CD4-positive, alpha-beta T cell (primary cell): ENCODE measurements at regions not wholly inside any gene's neighbourhood (a gene's known extent, or its start where the extent isn't known, plus 50 kb on each side); places are given as distances from the start of the nearest gene placed in this dataset.

Source experiments
- ATAC-seq: fragments of 200-7000 bp; cut with Tn5 transposase; one replicate; pipeline ENCODE4 v1.10.0; 2022; ENCODE audit warnings: mild to moderate bottlenecking; ENCODE audit not compliant: poor library complexity
- CTCF ChIA-PET: fragments of 350-600 bp; sonication (Branson Sonifier 250); formaldehyde crosslinking; loops from one replicate; lab custom pipeline; 2021; ENCODE audit warnings: antibody characterized with exemption, inconsistent platforms; lab: Charles Lee
- POLR2A ChIA-PET: fragments of 350-600 bp; sonication (Branson Sonifier 250); formaldehyde crosslinking; loops from one replicate; lab custom pipeline; 2021; ENCODE audit warnings: antibody characterized with exemption, inconsistent platforms; lab: Charles Lee
- DNase-seq, 14 experiments: peaks; one replicate each; pipeline ENCODE4 v3.0.0-alpha.2; 2013 to 2020; ENCODE audit warnings: mixed read lengths in 2 of 14
- H3K27ac ChIP-seq, 2 donors: one replicate each; pipeline versions ENCODE4 v1.5.1 to v1.7.0; 2013; ENCODE audit warnings: low read length in 2 of 2, low read depth in 1 of 2, mild to moderate bottlenecking in 1 of 2
- H3K27me3 ChIP-seq, 2 experiments: 1 replicate in 1 of 2; 2 replicates in 1 of 2; pipeline versions ENCODE4 v1.6.1 to v1.7.0; 2013; ENCODE audit warnings: low read length in 2 of 2, control low read depth in 1 of 2, mild to moderate bottlenecking in 1 of 2, moderate library complexity in 1 of 2; ENCODE audit not compliant: insufficient read depth in 2 of 2, control insufficient read depth in 1 of 2
- H3K36me3 ChIP-seq: one replicate; pipeline ENCODE4 v1.6.1; 2013; ENCODE audit warnings: low read length, control low read depth; ENCODE audit not compliant: insufficient read depth
- H3K4me1 ChIP-seq: one replicate; pipeline ENCODE4 v1.6.1; 2013; ENCODE audit warnings: low read length, control low read depth; ENCODE audit not compliant: insufficient read depth
- H3K4me3 ChIP-seq: one replicate; pipeline ENCODE4 v1.5.1; 2013; ENCODE audit warnings: mild to moderate bottlenecking, low read length, moderate library complexity
- H3K9me3 ChIP-seq, 2 experiments: 1 replicate in 1 of 2; 2 replicates in 1 of 2; pipeline versions ENCODE4 v1.6.1 to v1.7.0; 2013; ENCODE audit warnings: low read length in 2 of 2, mild to moderate bottlenecking in 2 of 2, control low read depth in 1 of 2, moderate library complexity in 1 of 2; ENCODE audit not compliant: control insufficient read depth in 1 of 2, insufficient read depth in 1 of 2
- H3K27ac Mint-ChIP-seq: one replicate; pipeline ENCODE4 v1.8.0; 2020; ENCODE audit warnings: mixed read lengths
- H3K27me3 Mint-ChIP-seq: one replicate; pipeline ENCODE4 v1.8.0; 2021; ENCODE audit warnings: mixed read lengths
- H3K36me3 Mint-ChIP-seq: one replicate; pipeline ENCODE4 v1.8.0; 2021; ENCODE audit warnings: low read depth, mixed read lengths
- H3K4me1 Mint-ChIP-seq: one replicate; pipeline ENCODE4 v1.8.0; 2021; ENCODE audit warnings: low read depth, mixed read lengths
- H3K4me3 Mint-ChIP-seq: one replicate; pipeline ENCODE4 v1.8.0; 2020; ENCODE audit warnings: mild to moderate bottlenecking, mixed read lengths
- H3K9me3 Mint-ChIP-seq: one replicate; pipeline ENCODE4 v1.8.0; 2020; ENCODE audit warnings: mixed read lengths
- CTCF ChIP-seq: fragments of 200-600 bp; IDR thresholded peaks from one replicate; pipeline ENCODE4 v1.8.0; 2022; ENCODE audit warnings: antibody characterized with exemption, mild to moderate bottlenecking
- intact Hi-C, 2 experiments: fragments of 100-400 bp; cut with DNase I in 1 of 2; cut with micrococcal nuclease in 1 of 2; formaldehyde crosslinking; loops; one replicate each; pipeline versions ENCODE4 v1.15.1 to v1.9.0; 2023 to 2025; cut with DNase I, micrococcal nuclease

GRCh38 chrX:1788300-1788911 is 173.5 kb downstream of the ASMT start:
- no peak for ATAC-seq
- no peak overlapping the region for H3K4me3 ChIP-seq
- Mint-ChIP-seq H3K27me3 (no peaks in the 10 kb centered on the region), H3K27ac (no peak overlapping the region), H3K36me3 (peaks cover 13% of the 10 kb centered on the region), H3K9me3 (peaks cover 9% of the 10 kb centered on the region), H3K4me1 (no peaks in the 10 kb centered on the region), H3K4me3 (no peak overlapping the region)
- no peak for TF ChIP-seq CTCF
- H3K9me3 ChIP-seq: peaks cover 17 to 29% of the 10 kb centered on the region in 2 experiments
- no peak overlapping the region for H3K27ac ChIP-seq
- H3K27me3 ChIP-seq: no peaks in the 10 kb centered on the region
- no peaks in the 10 kb centered on the region for H3K4me1 ChIP-seq
- no peaks in the 10 kb centered on the region for H3K36me3 ChIP-seq
- ChIA-PET CTCF (no interaction called here), POLR2A (no interaction called here)
- no peak for DNase-seq
- intact Hi-C loops: no loop called here

- TF ChIP-seq CTCF: no peak
- H3K9me3 ChIP-seq: peaks cover 0 to 14% of the 10 kb centered on the region in 2 experiments
- Mint-ChIP-seq H3K27me3 (no peaks in the 10 kb centered on the region), H3K27ac (no peak overlapping the region), H3K4me3 (no peak overlapping the region), H3K36me3 (no peaks in the 10 kb centered on the region), H3K9me3 (no peaks in the 10 kb centered on the region), H3K4me1 (no peaks in the 10 kb centered on the region)
- H3K27ac ChIP-seq: no peak overlapping the region
- ATAC-seq (no peak), DNase-seq (no peak)
- intact Hi-C loops: no loop called here
- no peak overlapping the region for H3K4me3 ChIP-seq
- no peaks in the 10 kb centered on the region for H3K27me3 ChIP-seq
- ChIA-PET CTCF (no interaction called here), POLR2A (no interaction called here)
- no peaks in the 10 kb centered on the region for H3K36me3 ChIP-seq
- no peaks in the 10 kb centered on the region for H3K4me1 ChIP-seq
These were observed 177.8 kb downstream of the ASMT start for GRCh38 chrX:1792636-1793035.

- POLR2A ChIA-PET: no interaction called here
- H3K4me3 ChIP-seq: no peak overlapping the region
- no peaks in the 10 kb centered on the region for H3K4me1 ChIP-seq
- TF ChIP-seq CTCF: no peak
- Mint-ChIP-seq H3K36me3 (no peaks in the 10 kb centered on the region), H3K9me3 (no peaks in the 10 kb centered on the region), H3K27ac (no peak overlapping the region), H3K4me3 (no peak overlapping the region), H3K27me3 (no peaks in the 10 kb centered on the region), H3K4me1 (no peaks in the 10 kb centered on the region)
- intact Hi-C loops: no loop called here
- H3K9me3 ChIP-seq: peaks cover 0 to 9% of the 10 kb centered on the region in 2 experiments
- no peak overlapping the region for H3K27ac ChIP-seq
- DNase-seq (no peak), ATAC-seq (no peak)
- CTCF ChIA-PET: no interaction called here
- no peaks in the 10 kb centered on the region for H3K36me3 ChIP-seq
- H3K27me3 ChIP-seq: no peaks in the 10 kb centered on the region
These were observed 179.7 kb downstream of the ASMT start for GRCh38 chrX:1794586-1794985.
